Endodermal cell (in vitro differentiated cells): ENCODE measurements at regions not wholly inside any gene's neighbourhood (a gene's known extent, or its start where the extent isn't known, plus 50 kb on each side); places are given as distances from the start of the nearest gene placed in this dataset.

Experiments
- DNase-seq: peaks from one replicate; pipeline ENCODE4 v3.0.0-alpha.2; 2017
- H3K27ac ChIP-seq: 2 replicates; pipeline ENCODE4 v1.5.1; 2013; ENCODE audit warnings: mild to moderate bottlenecking, low read depth, low read length, moderate library complexity
- H3K27me3 ChIP-seq: 2 replicates; pipeline ENCODE4 v1.6.1; 2013; ENCODE audit warnings: mild to moderate bottlenecking, low read length, moderate library complexity; ENCODE audit not compliant: insufficient read depth, control insufficient read depth, poor library complexity, severe bottlenecking
- H3K36me3 ChIP-seq: 2 replicates; pipeline ENCODE4 v1.7.0; 2013; ENCODE audit warnings: mild to moderate bottlenecking, low read length, moderate library complexity; ENCODE audit not compliant: control insufficient read depth, insufficient read depth
- H3K4me1 ChIP-seq: one replicate; pipeline ENCODE4 v1.7.0; 2013; ENCODE audit warnings: low read length; ENCODE audit not compliant: control insufficient read depth, insufficient read depth
- H3K4me3 ChIP-seq: 2 replicates; pipeline ENCODE4 v1.5.1; 2013; ENCODE audit warnings: mild to moderate bottlenecking, low read length, moderate library complexity
- H3K9ac ChIP-seq: 2 replicates; pipeline ENCODE4 v1.6.1; 2013; ENCODE audit warnings: mild to moderate bottlenecking, low read length, moderate library complexity; ENCODE audit not compliant: poor library complexity, severe bottlenecking; ENCODE audit errors: extremely low read depth
- H3K9me3 ChIP-seq: 2 replicates; pipeline ENCODE4 v1.6.1; 2013; ENCODE audit warnings: mild to moderate bottlenecking, low read length, moderate library complexity; ENCODE audit not compliant: control insufficient read depth
- H3K27ac Mint-ChIP-seq: 2 replicates; pipeline ENCODE4 v1.8.0; 2020; ENCODE audit warnings: mixed read lengths
- H3K27me3 Mint-ChIP-seq: 2 replicates; pipeline ENCODE4 v1.8.0; 2021; ENCODE audit warnings: mild to moderate bottlenecking, mixed read lengths; ENCODE audit not compliant: insufficient read depth
- H3K36me3 Mint-ChIP-seq: 2 replicates; pipeline ENCODE4 v1.8.0; 2020; ENCODE audit warnings: low read depth, mixed read lengths
- H3K4me1 Mint-ChIP-seq: 2 replicates; pipeline ENCODE4 v1.8.0; 2020; ENCODE audit warnings: mixed read lengths
- H3K4me3 Mint-ChIP-seq: 2 replicates; pipeline ENCODE4 v1.8.0; 2020; ENCODE audit warnings: mild to moderate bottlenecking, moderate library complexity, mixed read lengths
- H3K9me3 Mint-ChIP-seq: 2 replicates; pipeline ENCODE4 v1.8.0; 2020; ENCODE audit warnings: mild to moderate bottlenecking, mixed read lengths
- WGBS, 2 experiments: methylation state at CpG; one replicate each; pipeline versions ENCODE4 v1.1.5 to v1.1.7; 2013; ENCODE audit warnings: missing lambda C conversion rate in 2 of 2, mixed read lengths in 1 of 2; ENCODE audit not compliant: insufficient coverage in 1 of 2, insufficient read length in 1 of 2; 5-methylcytosine and 5-hydroxymethylcytosine counted together
- TF ChIP-seq, protein P1 (sequence below): fragments of 200-600 bp; sonication (generic); conservative IDR thresholded peaks from 2 replicates; pipeline ENCODE4 v1.5.0; 2021; ENCODE audit warnings: antibody characterized with exemption, mild to moderate bottlenecking

DNA sequence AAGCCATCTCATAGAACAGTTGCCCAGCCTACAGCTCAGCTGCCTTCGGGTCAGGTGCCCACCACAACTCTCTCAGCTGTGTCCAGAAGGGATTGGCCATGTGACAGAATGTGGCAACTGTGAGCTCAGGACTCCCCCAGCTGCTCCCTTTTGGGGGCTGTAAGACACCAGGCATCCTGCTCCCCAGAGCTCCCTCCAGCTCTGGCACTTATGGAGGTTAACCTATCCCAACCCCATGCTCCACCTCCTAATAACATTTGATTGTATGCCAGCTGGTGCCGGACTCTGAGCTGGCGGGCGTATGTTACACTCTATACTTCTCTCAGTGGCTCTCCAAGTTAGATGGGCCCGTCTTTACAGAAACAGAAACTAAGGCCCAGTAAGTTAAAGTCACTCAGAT lies 222.8 kb downstream of the FAM43A start:
- DNase-seq: no peak
- Histone ChIP-seq H3K27me3 (no peaks in the 10 kb centered on the region), H3K4me1 (no peaks in the 10 kb centered on the region), H3K9ac (no peak overlapping the region), H3K36me3 (no peaks in the 10 kb centered on the region), H3K9me3 (peaks cover 14% of the 10 kb centered on the region), H3K27ac (no peak overlapping the region), H3K4me3 (no peak overlapping the region)
- WGBS, 2 experiments: 90 to 92% methylated on average over 2 to 5 of the region's 5 CpGs
- TF ChIP-seq, protein P1, sequence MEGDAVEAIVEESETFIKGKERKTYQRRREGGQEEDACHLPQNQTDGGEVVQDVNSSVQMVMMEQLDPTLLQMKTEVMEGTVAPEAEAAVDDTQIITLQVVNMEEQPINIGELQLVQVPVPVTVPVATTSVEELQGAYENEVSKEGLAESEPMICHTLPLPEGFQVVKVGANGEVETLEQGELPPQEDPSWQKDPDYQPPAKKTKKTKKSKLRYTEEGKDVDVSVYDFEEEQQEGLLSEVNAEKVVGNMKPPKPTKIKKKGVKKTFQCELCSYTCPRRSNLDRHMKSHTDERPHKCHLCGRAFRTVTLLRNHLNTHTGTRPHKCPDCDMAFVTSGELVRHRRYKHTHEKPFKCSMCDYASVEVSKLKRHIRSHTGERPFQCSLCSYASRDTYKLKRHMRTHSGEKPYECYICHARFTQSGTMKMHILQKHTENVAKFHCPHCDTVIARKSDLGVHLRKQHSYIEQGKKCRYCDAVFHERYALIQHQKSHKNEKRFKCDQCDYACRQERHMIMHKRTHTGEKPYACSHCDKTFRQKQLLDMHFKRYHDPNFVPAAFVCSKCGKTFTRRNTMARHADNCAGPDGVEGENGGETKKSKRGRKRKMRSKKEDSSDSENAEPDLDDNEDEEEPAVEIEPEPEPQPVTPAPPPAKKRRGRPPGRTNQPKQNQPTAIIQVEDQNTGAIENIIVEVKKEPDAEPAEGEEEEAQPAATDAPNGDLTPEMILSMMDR: no peak
- no peaks in the 10 kb centered on the region for H3K27me3 Mint-ChIP-seq
- no peak overlapping the region for H3K27ac Mint-ChIP-seq
- no peaks in the 10 kb centered on the region for H3K36me3 Mint-ChIP-seq
- peaks cover 12% of the 10 kb centered on the region for H3K9me3 Mint-ChIP-seq
- H3K4me3 Mint-ChIP-seq: no peak overlapping the region
- no peaks in the 10 kb centered on the region for H3K4me1 Mint-ChIP-seq

DNA sequence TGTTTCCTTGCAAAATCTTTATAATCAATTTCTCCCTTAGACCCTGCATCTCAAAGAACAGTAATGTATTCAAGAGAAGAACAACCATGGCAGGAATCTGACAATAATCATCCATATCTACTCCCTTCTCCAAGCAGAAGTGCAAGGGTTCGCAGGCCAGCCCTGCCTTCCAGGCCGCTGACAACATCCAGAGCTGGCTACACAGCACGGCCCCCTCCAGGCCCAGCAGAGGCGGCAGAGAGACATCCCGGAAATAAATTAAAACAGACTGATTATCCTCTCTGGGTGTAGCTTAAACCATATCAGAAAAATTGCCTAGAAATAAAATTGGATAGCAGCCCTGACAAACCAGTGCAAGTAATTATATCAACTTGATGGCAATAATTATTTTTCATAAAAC lies 223.3 kb downstream of the FAM43A start:
- Histone ChIP-seq H3K9ac (no peak overlapping the region), H3K27me3 (no peaks in the 10 kb centered on the region), H3K4me3 (no peak overlapping the region), H3K4me1 (no peaks in the 10 kb centered on the region), H3K9me3 (peaks cover 9% of the 10 kb centered on the region), H3K27ac (no peak overlapping the region), H3K36me3 (no peaks in the 10 kb centered on the region)
- H3K4me3 Mint-ChIP-seq: no peak overlapping the region
- no peaks in the 10 kb centered on the region for H3K4me1 Mint-ChIP-seq
- no peaks in the 10 kb centered on the region for H3K36me3 Mint-ChIP-seq
- DNase-seq: no peak
- TF ChIP-seq, protein P1: no peak
- H3K27me3 Mint-ChIP-seq: no peaks in the 10 kb centered on the region
- H3K27ac Mint-ChIP-seq: no peak overlapping the region
- peaks cover 7% of the 10 kb centered on the region for H3K9me3 Mint-ChIP-seq
- WGBS, 2 experiments: 92 to 100% methylated on average over 3 to 5 of the region's 5 CpGs

DNA sequence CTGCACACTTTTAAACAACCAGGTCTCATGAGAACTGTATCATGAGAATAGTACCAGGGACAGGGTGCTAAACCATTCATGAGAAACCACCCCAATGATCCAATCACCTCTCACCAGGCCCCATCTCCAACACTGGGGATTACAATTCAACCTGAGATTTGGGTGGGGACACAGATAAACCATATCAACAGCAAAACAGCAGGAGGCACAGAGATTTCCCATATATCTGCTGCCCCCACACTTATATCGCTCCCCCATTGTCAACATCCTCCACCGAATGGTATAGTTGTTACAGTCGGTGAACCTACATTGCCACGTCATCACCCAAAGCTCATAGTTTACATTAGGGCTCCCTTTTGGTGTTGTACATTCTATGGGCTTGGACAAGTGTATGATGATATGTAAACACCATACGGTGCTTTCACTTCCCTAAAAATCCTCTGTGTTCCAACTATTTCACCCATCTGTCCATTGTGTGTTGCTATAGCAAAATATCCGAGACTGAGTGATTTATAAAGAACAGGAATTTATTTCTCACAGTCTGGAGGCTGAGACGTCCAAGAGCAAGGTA lies 224.8 kb downstream of the FAM43A start:
- Histone ChIP-seq H3K27me3 (no peaks in the 10 kb centered on the region), H3K27ac (no peak overlapping the region), H3K9ac (no peak overlapping the region), H3K9me3 (no peaks in the 10 kb centered on the region), H3K4me1 (no peaks in the 10 kb centered on the region), H3K36me3 (no peaks in the 10 kb centered on the region), H3K4me3 (no peak overlapping the region)
- no peaks in the 10 kb centered on the region for H3K36me3 Mint-ChIP-seq
- H3K27ac Mint-ChIP-seq: no peak overlapping the region
- TF ChIP-seq, protein P1: no peak
- no peak overlapping the region for H3K4me3 Mint-ChIP-seq
- no peaks in the 10 kb centered on the region for H3K9me3 Mint-ChIP-seq
- no peaks in the 10 kb centered on the region for H3K27me3 Mint-ChIP-seq
- 94 to 98% methylated on average over 4 to 7 of the region's 7 CpGs for WGBS, 2 experiments
- no peaks in the 10 kb centered on the region for H3K4me1 Mint-ChIP-seq
- DNase-seq: no peak
